Activated CD4-positive, alpha-beta T cell treated with anti-CD3 and anti-CD28 coated beads, Interleukin-2, amount 50 U/mL, for 48 hours (primary cell): ENCODE measurements at regions not wholly inside any gene's neighbourhood (a gene's known extent, or its start where the extent isn't known, plus 50 kb on each side); places are given as distances from the start of the nearest gene placed in this dataset.
"Not testable (repeated sequence)": the region's sequence is repeated elsewhere in the genome, so short reads cannot be mapped to it uniquely, and the experiment has no call there.

Experiments
- DNase-seq, 2 experiments: peaks; one replicate each; pipeline ENCODE4 v3.0.0-alpha.2; 2020

- no peak for DNase-seq
Observed at GRCh38 chr6:133057352-133057751, 183.8 kb upstream of the EYA4 start.

GRCh38 chr6:133062077-133062476, 179.1 kb upstream of the EYA4 start:
- DNase-seq: no peak

- no peak for DNase-seq
Observed at GRCh38 chr6:133062696-133063306, 178.4 kb upstream of the EYA4 start.

- DNase-seq: no peak
Observed at GRCh38 chr6:133067960-133068359, 173.2 kb upstream of the EYA4 start.

- DNase-seq: no peak
Observed at GRCh38 chr6:133070410-133071043, 170.6 kb upstream of the EYA4 start.

GRCh38 chr6:133079901-133080300, 161.3 kb upstream of the EYA4 start:
- DNase-seq: no peak

- no peak for DNase-seq
Observed at GRCh38 chr6:133083248-133083967, 157.7 kb upstream of the EYA4 start.

GRCh38 chr6:133085471-133085870, 155.7 kb upstream of the EYA4 start:
- DNase-seq: no peak

GRCh38 chr6:133085896-133086295, 155.3 kb upstream of the EYA4 start:
- no peak for DNase-seq

GRCh38 chr6:133088931-133089695, 152.0 kb upstream of the EYA4 start:
- DNase-seq: no peak

- no peak for DNase-seq
Observed at GRCh38 chr6:133092199-133092598, 149.0 kb upstream of the EYA4 start.

GRCh38 chr6:133092771-133093170, 148.4 kb upstream of the EYA4 start:
- DNase-seq: no peak

- not testable (repeated sequence) for DNase-seq
Observed at GRCh38 chr6:133093211-133093610, 147.9 kb upstream of the EYA4 start.

- DNase-seq: no peak
Observed at GRCh38 chr6:133093956-133094355, 147.2 kb upstream of the EYA4 start.

GRCh38 chr6:133097208-133097607, 143.9 kb upstream of the EYA4 start:
- DNase-seq: no peak

- no peak for DNase-seq
Observed at GRCh38 chr6:133099573-133099972, 141.6 kb upstream of the EYA4 start.

GRCh38 chr6:133100865-133101264, 140.3 kb upstream of the EYA4 start:
- no peak for DNase-seq

GRCh38 chr6:133101790-133102189, 139.4 kb upstream of the EYA4 start:
- no peak for DNase-seq

GRCh38 chr6:133106934-133107333, 134.2 kb upstream of the EYA4 start:
- DNase-seq: no peak

- DNase-seq: no peak
Observed at GRCh38 chr6:133108419-133108818, 132.7 kb upstream of the EYA4 start.

GRCh38 chr6:133114973-133115372, 126.2 kb upstream of the EYA4 start:
- no peak for DNase-seq

- no peak for DNase-seq
Observed at GRCh38 chr6:133115946-133116345, 125.2 kb upstream of the EYA4 start.

GRCh38 chr6:133128191-133128590, 113.0 kb upstream of the EYA4 start:
- DNase-seq: no peak

GRCh38 chr6:133129556-133129955, 111.6 kb upstream of the EYA4 start:
- DNase-seq: no peak
